ENCODE measurements at regions not wholly inside any gene's neighbourhood (a gene's known extent, or its start where the extent isn't known, plus 50 kb on each side); places are given as distances from the start of the nearest gene placed in this dataset.

DNA sequence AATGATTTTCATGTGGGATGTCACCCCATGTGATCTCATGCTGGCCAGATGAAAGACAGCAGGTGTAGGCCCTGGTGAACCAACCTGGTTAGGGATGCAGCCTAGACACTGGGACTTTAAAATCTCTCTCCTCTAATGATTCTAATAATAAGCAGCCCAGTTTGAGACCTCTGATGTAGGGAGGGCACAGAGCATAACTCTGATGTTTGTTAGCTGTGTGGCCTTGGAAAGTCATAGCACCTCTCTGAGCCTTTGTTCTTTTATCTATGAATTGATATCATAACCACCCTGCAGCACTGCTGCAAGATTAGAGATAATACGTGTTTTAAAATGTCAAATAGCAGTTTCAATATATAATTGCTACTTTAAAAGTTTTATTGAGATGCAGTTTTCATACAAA, 106.0 kb downstream of the RPL22L1 start:
- TF ChIP-seq SUZ12 (IDR thresholded peaks at IDR 0.05; ENCODE audit: extremely low read depth, insufficient read depth, insufficient read length), result no peak
- TF ChIP-seq ZNF274 (IDR thresholded peaks at IDR 0.05; ENCODE audit: low read depth, low read length), result no peak
